Activated T-cell treated with anti-CD3 and anti-CD28 coated beads, Interleukin-2, amount 50 U/mL, for 72 hours (primary cell): ENCODE measurements at regions not wholly inside any gene's neighbourhood (a gene's known extent, or its start where the extent isn't known, plus 50 kb on each side); places are given as distances from the start of the nearest gene placed in this dataset.
"Not testable (repeated sequence)": the region's sequence is repeated elsewhere in the genome, so short reads cannot be mapped to it uniquely, and the experiment has no call there.

Experiments
- ATAC-seq, 2 donors: fragments of 150-1000 bp; cut with Tn5 transposase; replicated peaks in 1 of 2; 2 replicates each; pipeline ENCODE4 v1.10.0; 2021; ENCODE audit warnings: moderate library complexity in 2 of 2, mild to moderate bottlenecking in 1 of 2
- DNase-seq, 2 donors: peaks; one replicate each; pipeline ENCODE4 v3.0.0; 2021 to 2022; ENCODE audit warnings: mixed read lengths in 1 of 2
- H3K27ac Mint-ChIP-seq: one replicate; pipeline ENCODE4 v1.8.0; 2022; ENCODE audit warnings: mild to moderate bottlenecking, moderate library complexity, mixed read lengths
- H3K27me3 Mint-ChIP-seq: one replicate; pipeline ENCODE4 v1.8.0; 2022; ENCODE audit warnings: low read depth, mixed read lengths
- H3K36me3 Mint-ChIP-seq, 2 donors: one replicate each; pipeline ENCODE4 v1.8.0; 2022; ENCODE audit warnings: mixed read lengths in 2 of 2, mild to moderate bottlenecking in 1 of 2; ENCODE audit not compliant: insufficient read depth in 2 of 2
- H3K4me1 Mint-ChIP-seq: one replicate; pipeline ENCODE4 v1.8.0; 2022; ENCODE audit warnings: low read depth, mixed read lengths
- H3K4me3 Mint-ChIP-seq, 2 donors: one replicate each; pipeline ENCODE4 v1.8.0; 2022; ENCODE audit warnings: mild to moderate bottlenecking in 2 of 2, mixed read lengths in 2 of 2, moderate library complexity in 2 of 2
- H3K9me3 Mint-ChIP-seq, 2 donors: one replicate each; pipeline ENCODE4 v1.8.0; 2022; ENCODE audit warnings: mixed read lengths in 2 of 2

DNA sequence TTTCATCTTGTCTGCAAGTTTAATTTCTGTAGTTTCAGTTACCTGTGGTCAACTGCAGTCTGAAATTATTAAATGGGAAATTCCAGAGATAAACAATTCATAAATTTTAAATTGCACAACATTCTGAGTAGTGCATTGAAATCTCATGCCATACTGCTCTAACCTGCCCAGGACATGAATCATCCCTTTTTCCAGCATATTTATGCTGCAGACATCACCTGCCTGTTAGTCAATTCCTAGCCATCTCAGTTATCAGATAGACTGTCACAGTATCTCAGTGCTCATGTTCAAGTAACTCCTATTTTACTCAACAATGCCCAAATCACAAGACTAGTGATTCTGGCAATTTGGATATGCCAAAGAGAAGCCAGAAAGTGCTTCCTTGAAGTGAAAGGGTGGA, 223.0 kb upstream of the GRIA1 start:
- Mint-ChIP-seq H3K36me3 (no peaks in the 10 kb centered on the region), H3K4me1 (no peaks in the 10 kb centered on the region), H3K27me3 (no peaks in the 10 kb centered on the region), H3K4me3 (no peak overlapping the region), H3K27ac (no peak overlapping the region), H3K9me3 (peaks cover 2 to 4% of the 10 kb centered on the region in 2 donors)
- ATAC-seq (no peak), DNase-seq (no peak)

DNA sequence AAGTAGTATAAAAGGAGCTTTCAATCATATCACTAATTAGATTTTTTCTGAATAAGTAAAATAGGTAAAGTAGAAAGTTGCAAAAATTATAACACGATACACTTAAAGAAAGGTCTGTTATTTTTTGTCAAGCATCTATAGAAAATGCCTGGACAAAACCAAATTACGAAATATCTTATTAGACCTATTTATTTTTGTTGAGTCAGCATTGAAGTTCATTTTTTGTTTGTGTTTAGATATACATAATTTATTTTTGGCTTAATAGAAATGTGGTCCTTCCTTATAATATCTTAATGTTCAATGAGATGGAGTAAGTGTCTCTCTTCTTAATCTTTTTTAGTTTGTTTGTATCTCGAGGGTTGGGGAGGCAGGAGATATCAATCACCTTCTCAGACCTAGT, 214.8 kb upstream of the GRIA1 start:
- no peak overlapping the region for H3K27ac Mint-ChIP-seq
- H3K4me1 Mint-ChIP-seq: no peaks in the 10 kb centered on the region

DNA sequence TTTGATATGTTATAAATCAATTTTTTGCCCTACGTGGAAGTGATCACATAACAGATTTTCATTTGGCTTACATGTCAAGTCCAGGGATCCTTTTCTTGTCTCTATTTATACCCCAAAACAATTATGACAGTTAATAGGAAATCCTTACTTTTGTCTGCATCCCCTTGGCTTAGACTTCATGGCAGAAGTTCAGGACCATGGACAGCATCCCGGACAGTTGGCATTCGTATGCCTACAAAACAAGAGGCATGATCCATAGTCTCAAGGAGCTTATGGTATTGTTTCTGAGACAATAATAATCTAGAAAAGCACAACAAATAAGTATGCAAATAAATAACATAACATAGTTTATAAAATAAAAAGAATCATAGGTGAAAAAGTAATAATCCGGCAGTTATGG, 214.3 kb upstream of the GRIA1 start:
- Mint-ChIP-seq H3K4me1 (no peaks in the 10 kb centered on the region), H3K27ac (no peak overlapping the region), H3K27me3 (no peaks in the 10 kb centered on the region), H3K4me3 (no peak overlapping the region), H3K36me3 (no peaks in the 10 kb centered on the region), H3K9me3 (peaks cover 3 to 5% of the 10 kb centered on the region in 2 donors)
- DNase-seq (peak; percentile 2 to 8), ATAC-seq (no peak)

More for the DNA sequence above, 214.8 kb upstream of the GRIA1 start:
- ATAC-seq: no peak
- Mint-ChIP-seq H3K4me3 (no peak overlapping the region), H3K36me3 (no peaks in the 10 kb centered on the region), H3K27me3 (no peaks in the 10 kb centered on the region), H3K9me3 (peaks cover 3 to 6% of the 10 kb centered on the region in 2 donors)
- no peak for DNase-seq

DNA sequence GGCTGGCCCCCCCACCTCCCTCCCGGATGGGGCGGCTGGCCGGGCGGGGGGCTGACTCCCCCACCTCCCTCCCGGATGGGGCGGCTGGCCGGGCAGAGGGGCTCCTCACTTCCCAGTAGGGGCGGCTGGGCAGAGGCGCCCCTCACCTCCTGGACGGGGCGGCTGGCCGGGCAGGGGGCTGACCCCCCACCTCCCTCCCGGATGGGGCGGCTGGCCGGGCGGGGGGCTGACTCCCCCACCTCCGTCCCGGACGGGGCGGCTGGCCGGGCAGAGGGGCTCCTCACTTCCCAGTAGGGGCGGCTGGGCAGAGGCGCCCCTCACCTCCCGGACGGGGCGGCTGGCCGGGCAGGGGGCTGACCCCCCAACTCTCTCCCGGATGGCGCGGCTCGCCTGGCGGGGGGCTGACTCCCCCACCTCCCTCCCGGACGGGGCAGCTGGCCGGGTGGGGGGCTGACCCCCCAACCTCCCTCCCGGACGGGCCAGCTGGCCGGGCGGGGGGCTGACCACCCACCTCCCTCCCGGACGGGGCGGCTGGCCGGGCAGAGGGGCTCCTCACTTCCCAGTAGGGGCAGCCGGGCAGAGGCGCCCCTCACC, 194.1 kb upstream of the GRIA1 start:
- not testable (repeated sequence) for H3K9me3 Mint-ChIP-seq, H3K4me3 Mint-ChIP-seq, DNase-seq, ATAC-seq, H3K27ac Mint-ChIP-seq, H3K27me3 Mint-ChIP-seq, H3K36me3 Mint-ChIP-seq, H3K4me1 Mint-ChIP-seq

DNA sequence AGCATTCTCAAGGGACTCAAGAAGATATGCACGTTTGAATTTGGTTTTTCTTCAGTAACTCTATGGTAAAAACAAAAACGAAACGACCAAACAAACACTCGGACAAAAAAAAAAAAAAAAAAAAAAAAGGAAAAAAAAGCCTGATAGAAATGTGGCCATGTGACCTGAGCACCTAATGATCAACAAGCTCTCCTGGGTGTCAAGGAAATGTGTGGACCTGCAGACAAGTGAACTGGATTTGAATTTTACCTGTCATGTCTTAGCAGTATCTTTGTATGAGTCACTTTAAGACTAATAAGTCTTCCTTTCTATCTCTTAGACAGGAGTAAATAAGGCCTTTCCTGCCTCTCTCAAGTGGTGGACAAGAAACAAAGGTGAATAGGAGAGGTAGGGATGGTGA, 190.6 kb upstream of the GRIA1 start:
- Mint-ChIP-seq H3K27ac (no peak overlapping the region), H3K27me3 (no peaks in the 10 kb centered on the region), H3K36me3 (peaks cover 0 to 3% of the 10 kb centered on the region in 2 donors), H3K9me3 (peaks cover 5% of the 10 kb centered on the region in 2 donors), H3K4me1 (no peaks in the 10 kb centered on the region), H3K4me3 (no peak overlapping the region)
- ATAC-seq (no peak), DNase-seq (no peak)

DNA sequence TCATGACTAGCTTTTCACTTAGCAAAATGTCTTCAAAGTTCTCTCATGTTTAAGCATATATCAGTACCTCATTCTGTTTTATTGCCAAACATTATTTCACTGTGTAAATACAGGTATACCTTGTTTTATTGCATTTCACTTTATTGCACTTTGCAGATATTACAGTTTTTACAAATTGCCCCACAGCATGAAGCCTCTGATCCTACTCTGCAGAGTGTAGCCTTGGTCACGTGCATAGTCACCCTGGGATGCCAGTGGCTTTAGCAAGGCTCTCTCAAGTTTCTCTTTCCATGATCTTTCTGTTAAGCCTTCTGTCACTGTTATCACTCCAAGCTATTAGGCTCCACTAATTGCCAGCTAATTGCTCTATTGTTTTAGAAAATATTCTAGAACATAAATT, 182.2 kb upstream of the GRIA1 start:
- H3K9me3 Mint-ChIP-seq: peaks cover 8 to 12% of the 10 kb centered on the region in 2 donors
- DNase-seq (no peak), ATAC-seq (no peak)
- H3K36me3 Mint-ChIP-seq: peaks cover 0 to 4% of the 10 kb centered on the region in 2 donors
- H3K4me1 Mint-ChIP-seq: no peaks in the 10 kb centered on the region
- H3K27ac Mint-ChIP-seq: no peak overlapping the region
- H3K27me3 Mint-ChIP-seq: no peaks in the 10 kb centered on the region
- no peak overlapping the region for H3K4me3 Mint-ChIP-seq

DNA sequence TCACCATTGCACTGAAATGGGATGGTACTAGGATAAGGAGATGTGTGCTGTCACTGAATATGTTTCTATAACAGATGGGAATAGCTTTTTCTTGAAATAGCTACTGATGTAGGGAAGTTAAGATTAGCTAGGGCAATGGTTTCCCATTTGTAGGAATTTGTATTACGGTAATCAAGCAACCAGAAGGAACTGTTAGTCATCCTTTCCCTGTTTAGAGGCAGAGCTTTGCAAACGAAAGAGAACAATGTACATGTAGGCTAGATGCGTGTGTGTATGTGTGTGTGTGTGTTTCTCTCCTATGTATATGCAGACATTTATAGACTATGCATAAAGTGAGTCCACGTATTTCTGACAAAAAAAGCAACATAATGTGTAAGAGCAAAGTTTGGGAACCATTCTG, 171.9 kb upstream of the GRIA1 start:
- Mint-ChIP-seq H3K27me3 (no peaks in the 10 kb centered on the region), H3K4me3 (no peak overlapping the region), H3K4me1 (no peaks in the 10 kb centered on the region), H3K36me3 (no peaks in the 10 kb centered on the region), H3K27ac (no peak overlapping the region), H3K9me3 (peaks cover 3 to 5% of the 10 kb centered on the region in 2 donors)
- DNase-seq (no peak), ATAC-seq (no peak)

DNA sequence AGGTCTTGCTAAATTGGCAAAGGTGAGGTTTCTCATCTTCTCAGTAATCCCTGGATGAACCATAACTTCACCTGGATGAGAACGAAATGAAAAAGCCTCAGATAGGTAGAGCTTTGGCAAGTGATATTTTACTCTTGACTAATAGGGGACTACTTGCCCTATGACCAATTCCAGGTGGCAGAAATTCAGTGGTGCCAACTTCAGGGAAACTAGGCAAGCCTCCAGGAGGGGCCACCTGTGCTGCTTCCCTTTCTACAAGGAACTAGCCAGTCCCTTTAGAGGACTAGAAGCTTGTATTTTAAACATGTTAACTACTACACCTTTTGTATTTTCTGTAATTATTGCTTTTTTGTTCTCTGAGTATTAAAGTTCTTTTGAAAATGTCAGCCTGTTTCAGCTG, 169.0 kb upstream of the GRIA1 start:
- Mint-ChIP-seq H3K4me3 (no peak overlapping the region), H3K9me3 (peaks cover 0 to 1% of the 10 kb centered on the region in 2 donors), H3K27ac (no peak overlapping the region), H3K27me3 (no peaks in the 10 kb centered on the region), H3K36me3 (no peaks in the 10 kb centered on the region), H3K4me1 (no peaks in the 10 kb centered on the region)
- DNase-seq (no peak), ATAC-seq (no peak)

DNA sequence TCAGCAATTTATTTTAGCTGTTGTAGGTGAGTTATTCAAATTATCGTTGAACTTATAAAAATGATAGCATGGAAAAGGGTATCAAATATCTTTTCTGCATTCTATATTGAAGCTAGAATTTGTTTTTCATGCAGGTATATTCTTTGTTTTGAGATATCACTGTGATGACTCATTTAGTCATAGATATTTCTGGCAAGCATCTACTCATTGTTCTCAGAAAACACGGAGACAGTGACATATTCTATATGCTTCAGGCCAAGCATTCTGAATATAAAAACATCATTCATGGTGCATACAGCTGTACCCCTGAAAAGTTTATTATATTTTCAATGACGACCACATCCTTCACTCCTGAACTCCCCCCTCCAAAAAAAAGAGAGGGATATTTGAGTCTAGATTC, 150.3 kb upstream of the GRIA1 start:
- Mint-ChIP-seq H3K36me3 (peaks cover 0 to 1% of the 10 kb centered on the region in 2 donors), H3K9me3 (peaks cover 8 to 10% of the 10 kb centered on the region in 2 donors), H3K27ac (no peak overlapping the region), H3K4me1 (no peaks in the 10 kb centered on the region), H3K27me3 (no peaks in the 10 kb centered on the region), H3K4me3 (no peak overlapping the region)
- DNase-seq: no peak
- ATAC-seq: no peak

DNA sequence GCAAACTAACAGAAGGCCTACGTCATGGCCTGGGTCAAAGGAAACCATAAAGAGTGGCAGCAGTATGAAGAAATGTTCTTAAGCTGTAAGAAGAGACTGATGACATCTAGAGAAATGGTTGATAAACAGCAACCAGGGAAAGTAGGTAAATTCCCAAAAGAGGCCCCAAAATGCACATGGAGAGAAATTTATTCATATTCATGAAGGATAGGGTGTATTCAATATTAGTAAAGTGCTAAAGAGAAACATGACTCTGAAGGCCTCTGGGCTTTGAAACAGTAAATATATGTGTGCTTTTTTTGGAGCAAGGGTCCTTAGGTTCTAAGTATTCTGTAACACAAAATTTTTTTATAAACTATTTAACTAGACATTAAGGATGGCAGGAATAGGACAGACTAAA, 149.7 kb upstream of the GRIA1 start:
- Mint-ChIP-seq H3K9me3 (peaks cover 7 to 8% of the 10 kb centered on the region in 2 donors), H3K27ac (no peak overlapping the region), H3K27me3 (no peaks in the 10 kb centered on the region), H3K4me1 (no peaks in the 10 kb centered on the region), H3K4me3 (no peak overlapping the region), H3K36me3 (peaks cover 0 to 1% of the 10 kb centered on the region in 2 donors)
- ATAC-seq: no peak
- DNase-seq: no peak

DNA sequence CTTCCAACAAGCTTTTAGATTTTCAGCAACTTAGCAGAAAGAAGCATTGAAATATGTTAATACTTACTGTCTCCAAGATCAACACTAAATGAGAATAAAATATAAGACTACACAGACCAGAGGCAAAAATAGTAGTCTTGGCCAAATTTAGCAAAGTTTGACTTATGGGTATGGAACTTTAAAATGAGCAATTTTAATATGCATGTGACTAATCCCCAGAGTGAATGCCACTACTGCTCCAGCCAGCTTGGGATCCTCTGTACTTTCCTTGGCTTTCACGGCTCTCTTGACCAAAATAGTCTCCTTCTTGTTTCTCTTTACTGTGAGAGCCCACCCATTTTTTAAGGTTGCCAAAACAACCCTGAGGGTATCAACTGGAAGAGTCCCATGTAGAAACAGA, 148.0 kb upstream of the GRIA1 start:
- ATAC-seq (no peak), DNase-seq (no peak)
- Mint-ChIP-seq H3K27me3 (no peaks in the 10 kb centered on the region), H3K27ac (no peak overlapping the region), H3K4me1 (no peaks in the 10 kb centered on the region), H3K36me3 (peaks cover 0 to 1% of the 10 kb centered on the region in 2 donors), H3K9me3 (peaks cover 2 to 9% of the 10 kb centered on the region in 2 donors), H3K4me3 (no peak overlapping the region)

DNA sequence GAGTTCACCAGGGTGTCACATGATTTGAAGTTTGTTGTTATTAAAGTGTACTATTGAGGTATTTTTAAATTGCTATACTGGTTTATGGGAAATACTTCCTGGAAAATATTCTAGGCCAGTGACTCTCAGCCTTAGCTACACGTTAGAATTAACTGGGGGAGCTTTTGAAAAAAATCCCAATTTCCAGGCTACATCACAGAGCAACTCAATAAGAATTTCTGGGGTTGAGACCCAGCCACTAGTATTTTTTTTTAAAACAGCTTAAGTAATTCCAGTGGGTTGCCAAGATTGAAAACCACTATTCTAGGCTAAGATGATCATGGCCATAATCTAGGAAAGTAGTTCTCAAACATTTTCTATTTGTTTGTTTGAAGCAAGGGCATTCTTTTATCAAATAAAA, 142.9 kb upstream of the GRIA1 start:
- DNase-seq (no peak), ATAC-seq (no peak)
- Mint-ChIP-seq H3K27me3 (peaks cover 13% of the 10 kb centered on the region), H3K9me3 (peaks cover 0 to 5% of the 10 kb centered on the region in 2 donors), H3K36me3 (no peaks in the 10 kb centered on the region), H3K27ac (no peak overlapping the region), H3K4me1 (peaks cover 3% of the 10 kb centered on the region), H3K4me3 (no peak overlapping the region)

DNA sequence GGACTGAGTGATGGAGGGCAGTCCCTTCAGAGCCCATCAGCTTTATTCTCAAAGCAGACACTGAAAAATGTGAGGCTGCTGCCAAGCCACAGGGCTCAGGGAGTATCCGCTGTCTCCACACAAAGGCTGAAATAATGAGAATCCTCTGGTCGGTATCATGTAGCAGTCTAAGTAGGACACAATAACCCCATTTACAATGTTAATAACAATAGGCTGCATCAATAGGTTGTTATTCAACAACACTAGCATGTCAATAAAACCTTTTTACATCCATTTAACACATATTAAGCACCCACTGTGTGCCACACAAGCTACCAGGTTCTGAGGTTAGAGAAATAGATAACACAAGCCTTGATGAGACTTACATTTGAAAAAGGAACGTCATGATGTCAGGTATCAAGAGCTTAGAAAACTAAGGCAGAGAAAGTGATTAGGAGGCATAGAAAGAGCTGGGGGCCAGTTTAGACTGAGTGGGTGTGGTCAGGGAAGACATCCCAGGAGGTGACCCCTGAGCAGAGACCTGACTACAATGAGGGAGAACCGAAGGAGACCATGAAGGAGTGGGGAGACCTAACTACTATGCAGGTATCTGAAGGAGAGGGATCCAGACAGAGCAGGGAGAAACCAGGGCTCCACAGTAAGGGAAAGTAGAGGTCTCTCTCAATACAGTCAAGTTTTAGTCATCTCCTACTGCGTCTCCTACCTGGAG, 140.1 kb upstream of the GRIA1 start:
- peaks cover 23% of the 10 kb centered on the region for H3K27me3 Mint-ChIP-seq
- no peak overlapping the region for H3K27ac Mint-ChIP-seq
- ATAC-seq (no peak), DNase-seq (no peak)
- H3K4me3 Mint-ChIP-seq: no peak overlapping the region
- H3K36me3 Mint-ChIP-seq: no peaks in the 10 kb centered on the region
- peaks cover 0 to 5% of the 10 kb centered on the region in 2 donors for H3K9me3 Mint-ChIP-seq
- H3K4me1 Mint-ChIP-seq: peaks cover 9% of the 10 kb centered on the region
